OCI-LY7 (cell line): ENCODE measurements at regions not wholly inside any gene's neighbourhood (a gene's known extent, or its start where the extent isn't known, plus 50 kb on each side); places are given as distances from the start of the nearest gene placed in this dataset.
A peak's percentile ranks its signal among the peaks of the same experiment; 100 is the strongest.

Source experiments
- BruUV-seq: library from RNA; stranded (reverse); fragments of 400-500 nt; replicated peaks from 2 replicates; lab custom pipeline; 2021; lab: Mats Ljungman, UMichigan
- CTCF ChIA-PET: fragments of 300-600 bp; sonication (Branson Sonifier 250); formaldehyde crosslinking; loops from one replicate; lab custom pipeline; 2022; ENCODE audit warnings: antibody characterized with exemption; ENCODE audit not compliant: unreplicated experiment; lab: Charles Lee
- POLR2A ChIA-PET: fragments of 300-600 bp; sonication (Branson Sonifier 250); formaldehyde crosslinking; loops from one replicate; lab custom pipeline; 2022; ENCODE audit warnings: antibody characterized with exemption; lab: Charles Lee
- DNase-seq: peaks from one replicate; pipeline ENCODE4 v3.0.0-alpha.2; 2015; ENCODE audit warnings: low spot score
- H2AFZ ChIP-seq: fragments of 200-600 bp; sonication (generic), shearing (Covaris generic); 2 replicates; pipeline ENCODE4 v1.6.1; 2014; ENCODE audit warnings: mild to moderate bottlenecking, antibody characterized with exemption, low read length, moderate library complexity
- H3K27ac ChIP-seq: fragments of 200-600 bp; sonication (generic); 2 replicates; pipeline ENCODE4 v1.5.1; 2014; ENCODE audit warnings: mixed run types, low read depth, mild to moderate bottlenecking, moderate library complexity, low read length, inconsistent platforms; ENCODE audit not compliant: poor library complexity, severe bottlenecking
- H3K36me3 ChIP-seq: fragments of 200-600 bp; sonication (generic); 2 replicates; pipeline ENCODE4 v1.6.1; 2014; ENCODE audit warnings: mild to moderate bottlenecking, antibody characterized with exemption, low read length, moderate library complexity, mixed read lengths; ENCODE audit not compliant: insufficient read depth
- H3K4me1 ChIP-seq: fragments of 200-600 bp; sonication (generic); 2 replicates; pipeline ENCODE4 v1.5.1; 2014; ENCODE audit warnings: mild to moderate bottlenecking, low read length; ENCODE audit not compliant: insufficient read depth, poor library complexity, severe bottlenecking
- H3K4me2 ChIP-seq: fragments of 200-600 bp; sonication (generic); 2 replicates; pipeline ENCODE4 v1.6.1; 2014; ENCODE audit warnings: mild to moderate bottlenecking, low read length
- H3K4me3 ChIP-seq: fragments of 200-600 bp; sonication (generic); 2 replicates; pipeline ENCODE4 v1.5.1; 2014; ENCODE audit warnings: mild to moderate bottlenecking, low read depth, low read length; ENCODE audit not compliant: poor library complexity, severe bottlenecking
- H3K79me2 ChIP-seq: fragments of 200-600 bp; sonication (generic); 2 replicates; pipeline ENCODE4 v1.6.1; 2016; ENCODE audit warnings: low read depth, mild to moderate bottlenecking, low read length, moderate library complexity, mixed read lengths; ENCODE audit not compliant: insufficient read depth
- H3K9me2 ChIP-seq: fragments of 200-600 bp; sonication (generic); 2 replicates; pipeline ENCODE4 v1.6.1; 2016; ENCODE audit warnings: mild to moderate bottlenecking, low read length, mixed read lengths; ENCODE audit not compliant: insufficient read depth
- H3K9me3 ChIP-seq: fragments of 200-600 bp; sonication (generic); 2 replicates; pipeline ENCODE4 v1.6.1; 2014; ENCODE audit warnings: mild to moderate bottlenecking, mixed run types, low read length, mixed read lengths
- H4K20me1 ChIP-seq: fragments of 200-600 bp; sonication (generic); 2 replicates; pipeline ENCODE4 v1.6.1; 2014; ENCODE audit warnings: mild to moderate bottlenecking, antibody characterized with exemption, low read length, moderate library complexity, mixed read lengths; ENCODE audit not compliant: insufficient read depth
- CTCF ChIP-seq: fragments of 200-600 bp; sonication (generic); conservative IDR thresholded peaks from 2 replicates; pipeline ENCODE4 v1.5.1; 2014; ENCODE audit warnings: mild to moderate bottlenecking, antibody characterized with exemption, low read length, moderate library complexity, mixed read lengths
- EZH2phosphoT487 ChIP-seq: fragments of 200-600 bp; sonication (generic); IDR thresholded peaks from 2 replicates; pipeline ENCODE4 v1.6.1; 2018; ENCODE audit warnings: low read depth, borderline replicate concordance, mild to moderate bottlenecking, mixed run types, antibody characterized with exemption, low read length, moderate library complexity, mixed read lengths
- intact Hi-C: fragments of 100-400 bp; cut with micrococcal nuclease; formaldehyde crosslinking; loops from one replicate; pipeline ENCODE4 v1.10.0; 2022; ENCODE audit not compliant: unreplicated experiment

DNA sequence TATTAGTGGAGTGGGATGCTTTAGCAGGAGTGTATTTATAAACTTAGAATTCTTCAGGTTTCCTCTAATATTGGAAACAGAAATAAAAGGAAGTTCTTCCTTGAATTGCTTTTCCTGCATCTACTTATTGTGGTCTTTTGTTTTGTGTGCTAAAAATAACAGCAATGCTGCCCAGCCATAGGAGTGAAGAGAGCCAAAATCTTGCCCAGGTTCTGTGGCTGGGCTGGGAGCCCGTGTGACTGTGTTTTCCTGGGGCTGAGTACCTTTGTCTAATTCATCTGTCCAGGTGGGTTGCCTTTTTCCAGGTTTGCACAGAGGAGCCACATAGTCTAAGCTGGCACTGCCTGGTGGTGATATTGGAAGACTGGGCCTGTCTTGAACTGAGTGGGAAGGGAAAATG is 179.7 kb upstream of the ADAMTSL1 start:
- Histone ChIP-seq H4K20me1 (no peaks in the 10 kb centered on the region), H3K4me1 (no peaks in the 10 kb centered on the region), H2AFZ (no peak overlapping the region), H3K4me2 (no peak overlapping the region), H3K9me3 (no peaks in the 10 kb centered on the region), H3K79me2 (no peaks in the 10 kb centered on the region), H3K36me3 (no peaks in the 10 kb centered on the region), H3K27ac (no peak overlapping the region), H3K9me2 (no peaks in the 10 kb centered on the region), H3K4me3 (no peak overlapping the region)
- ChIA-PET POLR2A (no interaction called here), CTCF (no interaction called here)
- no peak for TF ChIP-seq EZH2phosphoT487
- TF ChIP-seq CTCF, result no peak
- intact Hi-C loops, result no loop called here
- BruUV-seq, result no TSS peak
- no peak for DNase-seq

GRCh38 chr9:18296702-18297055 is 177.3 kb upstream of the ADAMTSL1 start:
- no peaks in the 10 kb centered on the region for H3K9me3 ChIP-seq
- no peak overlapping the region for H2AFZ ChIP-seq
- POLR2A ChIA-PET, result no interaction called here
- BruUV-seq, result no TSS peak
- no peak overlapping the region for H3K4me2 ChIP-seq
- no peak for TF ChIP-seq EZH2phosphoT487
- TF ChIP-seq CTCF, result no peak
- no peaks in the 10 kb centered on the region for H3K79me2 ChIP-seq
- H3K4me3 ChIP-seq, result no peak overlapping the region
- H3K4me1 ChIP-seq, result no peaks in the 10 kb centered on the region
- intact Hi-C loops, result loop anchor here (1.0 kb wide), 1 partner anchor 27 kb away; no protein-coding TSS in a partner anchor
- no peak overlapping the region for H3K27ac ChIP-seq
- H4K20me1 ChIP-seq, result no peaks in the 10 kb centered on the region
- DNase-seq, result no peak
- no peaks in the 10 kb centered on the region for H3K36me3 ChIP-seq
- CTCF ChIA-PET, result no interaction called here
- no peaks in the 10 kb centered on the region for H3K9me2 ChIP-seq

- no peaks in the 10 kb centered on the region for H3K4me1 ChIP-seq
- TF ChIP-seq CTCF (peak; percentile 66), EZH2phosphoT487 (no peak)
- H3K27ac ChIP-seq, result no peak overlapping the region
- no TSS peak for BruUV-seq
- ChIA-PET POLR2A (no interaction called here), CTCF (no interaction called here)
- no peaks in the 10 kb centered on the region for H3K36me3 ChIP-seq
- H4K20me1 ChIP-seq, result no peaks in the 10 kb centered on the region
- H3K79me2 ChIP-seq, result no peaks in the 10 kb centered on the region
- no peak overlapping the region for H3K4me3 ChIP-seq
- intact Hi-C loops, result no loop called here
- peak; percentile 6 for DNase-seq
- no peaks in the 10 kb centered on the region for H3K9me2 ChIP-seq
- H3K9me3 ChIP-seq, result no peaks in the 10 kb centered on the region
- no peak overlapping the region for H2AFZ ChIP-seq
- no peak overlapping the region for H3K4me2 ChIP-seq
Observed at GRCh38 chr9:18297056-18297841, 176.7 kb upstream of the ADAMTSL1 start.
